ENCODE measurements at regions not wholly inside any gene's neighbourhood (a gene's known extent, or its start where the extent isn't known, plus 50 kb on each side); places are given as distances from the start of the nearest gene placed in this dataset.

DNA sequence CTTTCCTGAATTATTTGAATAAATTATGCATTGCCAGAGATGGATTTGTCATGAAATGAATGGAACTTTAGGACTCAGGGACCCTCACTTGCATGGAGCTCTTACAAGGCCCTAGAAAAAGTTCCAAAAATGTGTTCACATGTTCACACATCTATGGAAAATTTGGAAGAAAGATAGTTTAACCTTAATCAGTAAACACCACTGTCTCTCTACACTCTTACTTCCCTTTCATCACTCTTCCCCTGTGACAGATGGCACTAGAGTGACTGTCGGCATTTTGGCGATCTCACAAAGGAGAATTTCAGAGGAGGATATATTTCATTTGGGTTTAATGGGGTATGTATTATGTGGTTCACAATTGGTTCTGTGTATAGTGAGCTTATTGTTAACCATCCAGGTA lies 600.8 kb downstream of the IGSF11 start:
- H3K36me3 Mint-ChIP-seq (ENCODE audit: low read depth): no peaks in the 10 kb centered on the region

DNA sequence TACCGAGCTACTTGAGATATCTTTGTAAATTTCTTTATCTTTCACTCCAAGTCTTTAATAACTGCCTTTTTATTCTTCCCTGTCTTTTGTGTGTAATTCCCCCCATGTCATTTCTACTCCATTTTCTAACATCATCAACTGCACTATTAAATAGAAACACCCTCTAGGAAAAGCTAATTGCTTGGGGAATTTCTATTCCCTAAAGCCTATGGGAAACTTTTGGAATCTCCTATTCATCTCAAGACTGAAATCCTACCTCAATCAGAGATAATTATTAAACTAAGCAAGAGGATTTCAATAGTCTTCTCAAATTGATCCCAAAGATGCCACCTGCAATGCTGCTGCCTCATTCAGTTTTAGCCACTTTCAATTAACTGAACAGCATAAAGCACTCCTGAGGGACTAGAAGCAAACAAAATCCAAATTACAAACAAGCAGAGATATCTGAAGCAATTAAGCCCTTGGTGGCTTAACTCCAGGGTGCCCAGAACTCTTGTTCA lies 598.7 kb downstream of the IGSF11 start:
- intact Hi-C loops (cut with micrococcal nuclease): no loop called here
- Mint-ChIP-seq H3K27ac (no peak overlapping the region), H3K4me1 (ENCODE audit: low read depth) (no peaks in the 10 kb centered on the region), H3K36me3 (ENCODE audit: low read depth) (no peaks in the 10 kb centered on the region), H3K27me3 (no peaks in the 10 kb centered on the region), H3K9me3 (peaks cover 16% of the 10 kb centered on the region), H3K4me3 (no peak overlapping the region)

More for the DNA sequence above, 600.8 kb downstream of the IGSF11 start:
- Mint-ChIP-seq H3K9me3 (peaks cover 12% of the 10 kb centered on the region), H3K4me1 (ENCODE audit: low read depth) (no peaks in the 10 kb centered on the region), H3K27ac (no peak overlapping the region), H3K27me3 (no peaks in the 10 kb centered on the region), H3K4me3 (no peak overlapping the region)
- intact Hi-C loops (cut with micrococcal nuclease): no loop called here

DNA sequence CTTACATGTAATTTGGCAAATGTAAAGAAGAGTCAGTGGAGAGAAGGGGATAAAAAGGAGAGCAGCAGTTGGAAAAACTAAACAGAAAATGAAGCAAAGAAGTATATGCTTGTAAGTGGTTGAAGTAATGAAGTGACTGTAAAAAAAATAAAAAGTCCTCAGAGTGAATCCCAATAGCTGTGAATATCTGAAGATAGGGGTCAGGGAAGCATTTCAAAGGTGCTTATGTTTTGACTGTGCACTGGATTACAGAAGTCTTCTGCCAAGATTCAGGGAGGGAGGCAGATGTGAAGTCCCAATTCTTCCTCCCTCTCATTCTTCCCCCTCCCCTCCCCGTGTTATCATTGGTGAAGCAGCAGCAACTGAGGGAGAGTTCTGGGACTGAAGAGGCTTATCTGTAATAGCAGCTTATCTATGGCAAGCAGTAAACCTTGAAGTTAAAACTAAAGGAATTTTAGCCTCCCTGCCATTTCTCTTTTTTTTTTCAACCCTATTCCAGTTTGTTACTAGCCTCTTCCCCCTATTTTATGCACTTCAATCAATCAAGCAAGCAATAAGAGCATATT lies 597.9 kb downstream of the IGSF11 start:
- Mint-ChIP-seq H3K4me1 (ENCODE audit: low read depth) (no peaks in the 10 kb centered on the region), H3K36me3 (ENCODE audit: low read depth) (no peaks in the 10 kb centered on the region), H3K9me3 (peaks cover 16% of the 10 kb centered on the region), H3K27me3 (no peaks in the 10 kb centered on the region), H3K4me3 (no peak overlapping the region), H3K27ac (no peak overlapping the region)
- intact Hi-C loops (cut with micrococcal nuclease): no loop called here

DNA sequence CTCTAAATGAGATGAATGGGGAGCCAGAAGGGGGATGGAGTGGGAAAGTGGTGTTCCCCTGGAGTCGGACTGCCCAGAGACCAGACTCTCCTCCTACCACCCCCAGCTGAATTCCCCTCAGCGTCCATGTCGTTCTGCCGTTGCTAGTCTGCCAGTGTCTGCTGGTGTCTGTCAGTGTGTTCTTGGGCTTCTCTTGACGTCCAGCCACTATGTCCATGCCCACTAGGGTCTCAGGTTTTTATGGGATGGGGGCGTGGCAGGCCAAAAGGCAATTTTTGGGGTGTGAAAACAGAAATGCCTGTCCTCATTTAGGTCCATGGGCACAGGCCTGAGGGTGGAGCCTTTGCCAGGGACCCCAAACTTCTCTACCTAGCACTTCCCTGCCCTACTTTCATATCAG lies 589.6 kb downstream of the IGSF11 start:
- Mint-ChIP-seq H3K27ac (no peak overlapping the region), H3K9me3 (peaks cover 23% of the 10 kb centered on the region), H3K4me3 (no peak overlapping the region), H3K4me1 (ENCODE audit: low read depth) (no peaks in the 10 kb centered on the region), H3K36me3 (ENCODE audit: low read depth) (no peaks in the 10 kb centered on the region), H3K27me3 (no peaks in the 10 kb centered on the region)
- intact Hi-C loops (cut with micrococcal nuclease): no loop called here

DNA sequence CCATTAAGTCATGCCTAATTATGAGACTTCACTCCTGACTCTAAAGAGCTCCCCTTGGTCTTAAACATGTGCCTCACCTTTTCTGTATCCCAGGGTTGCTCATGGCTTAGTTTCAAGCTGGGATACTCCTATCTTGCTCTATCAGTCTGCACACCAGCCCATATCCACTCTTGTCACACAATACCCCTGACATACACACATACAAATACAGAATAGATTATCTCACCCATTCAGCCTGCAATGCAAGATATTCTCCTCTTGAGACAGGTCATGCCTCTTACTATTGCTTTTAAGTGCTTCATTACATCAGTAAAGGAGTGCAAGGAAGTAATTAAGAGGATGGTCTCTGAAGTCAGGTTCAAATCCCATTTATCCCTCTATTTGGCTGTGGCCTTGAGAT lies 587.3 kb downstream of the IGSF11 start:
- no peaks in the 10 kb centered on the region for H3K27me3 Mint-ChIP-seq
- H3K4me3 Mint-ChIP-seq: no peak overlapping the region
- intact Hi-C loops (cut with micrococcal nuclease): no loop called here
- no peak overlapping the region for H3K27ac Mint-ChIP-seq
- H3K36me3 Mint-ChIP-seq (ENCODE audit: low read depth): no peaks in the 10 kb centered on the region
- no peaks in the 10 kb centered on the region for H3K4me1 Mint-ChIP-seq (ENCODE audit: low read depth)
- H3K9me3 Mint-ChIP-seq: peaks cover 46% of the 10 kb centered on the region

DNA sequence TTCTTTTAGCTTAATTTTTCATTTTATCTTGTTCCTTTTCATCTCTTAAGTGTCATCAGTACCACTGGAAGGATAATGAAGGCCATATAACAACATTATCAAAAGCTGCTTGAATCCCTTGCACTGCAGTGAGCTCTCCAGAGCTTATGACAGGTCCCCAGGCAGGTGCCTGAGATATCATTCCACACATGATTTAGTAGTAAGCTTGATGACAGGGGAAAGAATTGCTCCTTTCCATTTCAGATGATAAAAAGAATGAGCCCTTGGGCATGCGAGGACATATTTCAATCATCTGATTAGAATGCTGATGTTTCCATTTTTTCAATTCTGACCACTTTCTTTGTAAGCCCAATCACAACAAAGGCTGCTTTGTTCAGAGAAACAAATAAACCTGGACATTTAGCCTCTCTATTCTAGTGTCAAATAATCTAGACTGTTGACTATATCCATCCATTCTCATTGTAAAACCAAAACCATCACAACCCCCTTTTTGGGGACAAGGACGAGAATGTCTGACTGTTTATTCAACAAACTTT lies 567.8 kb downstream of the IGSF11 start:
- no peak overlapping the region for H3K4me3 Mint-ChIP-seq
- no peaks in the 10 kb centered on the region for H3K4me1 Mint-ChIP-seq (ENCODE audit: low read depth)
- no peak overlapping the region for H3K27ac Mint-ChIP-seq
- H3K27me3 Mint-ChIP-seq: no peaks in the 10 kb centered on the region
- peaks cover 24% of the 10 kb centered on the region for H3K9me3 Mint-ChIP-seq
- H3K36me3 Mint-ChIP-seq (ENCODE audit: low read depth): no peaks in the 10 kb centered on the region
- intact Hi-C loops (cut with micrococcal nuclease): no loop called here

DNA sequence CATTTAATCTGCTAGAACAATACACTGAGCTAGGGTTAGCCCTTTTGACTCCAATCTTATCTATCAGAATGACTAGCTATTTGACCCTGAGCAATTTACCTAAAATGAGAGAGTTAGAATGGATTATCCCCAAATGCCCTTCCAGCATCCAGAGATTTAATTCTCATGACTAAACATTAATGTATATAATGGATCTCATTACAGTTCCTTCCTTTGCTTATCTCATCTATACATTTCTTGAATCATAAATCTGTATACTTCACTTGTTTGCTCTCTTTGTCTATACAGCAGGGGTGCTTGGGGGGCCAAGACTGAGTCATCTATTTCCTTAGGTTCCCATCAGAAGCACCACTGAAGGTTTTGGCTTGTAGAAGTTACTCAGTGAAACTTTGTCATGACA lies 565.8 kb downstream of the IGSF11 start:
- Mint-ChIP-seq H3K9me3 (peaks cover 42% of the 10 kb centered on the region), H3K27ac (no peak overlapping the region), H3K4me3 (no peak overlapping the region), H3K36me3 (ENCODE audit: low read depth) (no peaks in the 10 kb centered on the region), H3K27me3 (no peaks in the 10 kb centered on the region), H3K4me1 (ENCODE audit: low read depth) (no peaks in the 10 kb centered on the region)
- intact Hi-C loops (cut with micrococcal nuclease): no loop called here

DNA sequence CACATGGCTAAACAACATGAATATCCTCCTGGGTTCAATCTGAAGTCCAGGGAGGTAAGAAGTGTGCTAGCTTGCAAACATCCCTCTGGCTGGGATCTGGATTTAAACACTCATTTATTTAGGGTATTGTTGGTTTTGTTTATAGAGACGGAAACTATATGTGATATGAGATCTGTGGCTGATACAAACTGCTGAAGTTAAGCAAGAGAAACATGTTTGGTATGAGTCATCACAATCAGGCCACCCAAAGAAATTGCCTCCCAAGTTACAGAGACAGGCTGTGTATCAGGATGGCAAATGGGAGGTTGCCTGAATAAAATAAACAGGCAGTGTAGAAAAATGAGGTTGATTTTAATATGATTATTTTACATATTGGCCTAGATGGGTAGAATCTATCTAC lies 562.1 kb downstream of the IGSF11 start:
- Mint-ChIP-seq H3K4me3 (no peak overlapping the region), H3K27ac (no peak overlapping the region), H3K36me3 (ENCODE audit: low read depth) (no peaks in the 10 kb centered on the region), H3K4me1 (ENCODE audit: low read depth) (no peaks in the 10 kb centered on the region), H3K9me3 (peaks cover 41% of the 10 kb centered on the region), H3K27me3 (no peaks in the 10 kb centered on the region)
- intact Hi-C loops (cut with micrococcal nuclease): no loop called here

DNA sequence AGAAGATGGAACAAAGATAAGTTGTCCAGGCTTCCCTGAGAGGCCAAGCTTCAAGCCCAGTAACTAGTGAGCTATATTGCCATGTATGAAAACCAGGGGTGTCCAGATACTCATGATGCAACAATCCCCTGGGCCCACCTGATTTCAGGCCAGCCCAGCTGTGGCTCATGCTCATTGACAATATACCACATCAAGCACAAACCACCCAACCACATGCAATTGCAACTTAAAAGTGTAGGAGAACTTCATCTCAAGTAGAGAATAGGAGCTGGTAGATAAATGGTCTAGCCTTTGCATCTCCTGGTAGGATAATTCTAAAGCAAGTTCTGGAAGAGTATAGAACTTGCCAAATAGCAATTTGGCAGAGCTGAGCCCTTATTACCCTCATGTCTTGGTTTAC lies 561.3 kb downstream of the IGSF11 start:
- intact Hi-C loops (cut with micrococcal nuclease): no loop called here
- H3K27me3 Mint-ChIP-seq: no peaks in the 10 kb centered on the region
- no peak overlapping the region for H3K27ac Mint-ChIP-seq
- H3K9me3 Mint-ChIP-seq: peaks cover 34% of the 10 kb centered on the region
- H3K4me3 Mint-ChIP-seq: no peak overlapping the region
- no peaks in the 10 kb centered on the region for H3K36me3 Mint-ChIP-seq (ENCODE audit: low read depth)
- H3K4me1 Mint-ChIP-seq (ENCODE audit: low read depth): no peaks in the 10 kb centered on the region

DNA sequence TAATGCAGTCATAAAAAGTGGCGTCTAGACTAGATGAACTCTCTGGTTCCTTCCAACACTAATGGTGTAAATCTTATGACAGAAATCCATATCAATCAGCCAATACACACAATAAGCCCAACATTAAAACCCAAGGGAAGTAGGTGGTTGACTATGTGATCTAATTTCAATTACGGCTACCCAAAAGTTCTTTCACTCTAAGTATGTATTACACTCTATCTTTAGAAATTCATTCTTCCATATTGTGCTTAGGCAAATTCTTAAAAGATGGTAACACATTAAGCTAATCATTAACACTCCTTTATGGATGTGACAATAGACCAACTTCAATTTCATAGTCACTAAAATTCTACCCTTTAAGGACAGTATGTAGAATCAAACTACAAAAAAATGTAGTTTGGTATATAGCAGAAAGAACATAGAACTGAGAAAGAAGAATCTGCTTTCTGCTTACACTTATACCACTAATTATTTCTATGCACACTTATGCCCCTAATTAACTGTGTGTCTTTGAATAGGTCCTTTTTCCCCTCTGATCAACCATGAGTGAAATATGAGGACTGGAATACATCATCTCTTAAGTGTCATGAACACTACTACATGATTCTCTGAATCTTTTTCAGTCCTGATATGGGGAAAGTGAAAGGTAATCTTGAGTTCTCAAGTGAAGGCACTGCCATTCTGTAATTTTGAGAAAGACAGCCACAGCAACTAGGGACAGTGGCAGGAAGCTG lies 557.6 kb downstream of the IGSF11 start:
- Mint-ChIP-seq H3K27ac (no peak overlapping the region), H3K4me1 (ENCODE audit: low read depth) (no peaks in the 10 kb centered on the region), H3K9me3 (peaks cover 22% of the 10 kb centered on the region), H3K4me3 (no peak overlapping the region), H3K36me3 (ENCODE audit: low read depth) (no peaks in the 10 kb centered on the region), H3K27me3 (no peaks in the 10 kb centered on the region)
- intact Hi-C loops (cut with micrococcal nuclease): no loop called here

DNA sequence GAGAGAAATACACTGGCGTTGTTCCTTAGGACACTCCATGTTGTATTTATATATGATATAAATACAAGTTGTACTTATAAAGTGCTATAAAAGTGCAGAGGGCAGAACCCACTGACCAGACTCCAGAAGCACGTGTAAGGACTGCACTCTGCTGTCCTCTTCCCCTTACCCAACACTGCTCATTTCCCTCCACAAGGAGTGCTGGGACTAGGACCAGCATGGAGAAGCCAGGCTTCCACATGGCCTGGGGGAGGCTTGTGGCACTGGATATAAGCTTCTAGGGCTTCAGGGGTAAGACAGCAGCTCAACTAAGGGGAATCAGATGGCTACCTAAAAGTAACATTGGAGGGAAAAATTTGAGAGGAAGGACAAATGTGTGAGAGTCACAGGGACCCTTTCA lies 556.9 kb downstream of the IGSF11 start:
- Mint-ChIP-seq H3K4me3 (no peak overlapping the region), H3K36me3 (ENCODE audit: low read depth) (no peaks in the 10 kb centered on the region), H3K27ac (no peak overlapping the region), H3K9me3 (peaks cover 15% of the 10 kb centered on the region), H3K4me1 (ENCODE audit: low read depth) (no peaks in the 10 kb centered on the region), H3K27me3 (no peaks in the 10 kb centered on the region)
- intact Hi-C loops (cut with micrococcal nuclease): no loop called here

DNA sequence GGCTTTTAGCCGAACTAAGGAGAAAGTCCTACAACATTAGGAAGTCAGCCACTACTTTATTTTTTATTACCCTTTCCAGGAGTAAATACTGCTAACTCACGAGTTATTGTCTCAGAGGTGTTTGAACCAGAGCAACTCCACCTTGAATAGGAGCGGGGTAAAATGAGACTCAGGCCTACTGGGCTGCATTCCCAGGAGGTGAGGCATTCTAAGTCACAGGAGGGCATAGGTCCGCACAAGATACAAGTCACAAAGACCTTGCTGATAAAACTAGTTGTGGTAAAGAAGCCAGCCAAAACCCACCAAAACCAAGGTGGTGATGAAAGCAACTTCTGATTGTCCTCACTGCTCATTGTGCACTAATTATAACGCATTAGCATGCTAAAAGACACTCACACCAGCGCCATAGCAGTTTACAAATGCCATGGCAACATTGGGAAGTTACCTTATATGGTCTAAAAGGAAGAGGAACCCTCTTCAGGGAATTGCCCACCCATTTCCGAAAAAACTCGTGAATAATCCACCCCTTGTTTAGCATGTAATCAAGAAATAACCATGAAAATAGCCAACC lies 555.9 kb downstream of the IGSF11 start:
- Mint-ChIP-seq H3K27me3 (no peaks in the 10 kb centered on the region), H3K27ac (no peak overlapping the region), H3K9me3 (peaks cover 6% of the 10 kb centered on the region), H3K4me3 (no peak overlapping the region), H3K36me3 (ENCODE audit: low read depth) (no peaks in the 10 kb centered on the region), H3K4me1 (ENCODE audit: low read depth) (no peaks in the 10 kb centered on the region)
- intact Hi-C loops (cut with micrococcal nuclease): no loop called here

DNA sequence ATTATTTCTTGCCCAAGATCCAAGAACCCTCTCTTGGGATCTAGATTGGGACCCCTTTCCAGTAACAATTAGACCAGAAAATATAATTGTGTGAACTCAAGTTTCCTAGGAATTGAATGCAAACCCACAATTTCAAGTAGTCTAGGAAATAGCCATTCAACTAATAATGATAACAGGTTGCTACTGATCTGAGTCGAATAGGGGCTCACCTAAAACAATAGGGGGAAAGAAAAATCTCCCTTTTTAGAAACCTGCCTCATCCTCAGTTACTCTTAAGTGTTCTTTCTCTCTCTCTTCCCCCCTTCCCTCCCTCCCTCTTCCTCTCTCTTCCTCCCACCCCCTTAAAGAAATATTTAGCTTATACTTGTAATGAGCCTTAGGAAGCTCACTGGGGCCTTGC lies 555.3 kb downstream of the IGSF11 start:
- Mint-ChIP-seq H3K27ac (no peak overlapping the region), H3K4me1 (ENCODE audit: low read depth) (no peaks in the 10 kb centered on the region), H3K27me3 (no peaks in the 10 kb centered on the region), H3K36me3 (ENCODE audit: low read depth) (no peaks in the 10 kb centered on the region), H3K9me3 (no peaks in the 10 kb centered on the region), H3K4me3 (no peak overlapping the region)
- intact Hi-C loops (cut with micrococcal nuclease): no loop called here

DNA sequence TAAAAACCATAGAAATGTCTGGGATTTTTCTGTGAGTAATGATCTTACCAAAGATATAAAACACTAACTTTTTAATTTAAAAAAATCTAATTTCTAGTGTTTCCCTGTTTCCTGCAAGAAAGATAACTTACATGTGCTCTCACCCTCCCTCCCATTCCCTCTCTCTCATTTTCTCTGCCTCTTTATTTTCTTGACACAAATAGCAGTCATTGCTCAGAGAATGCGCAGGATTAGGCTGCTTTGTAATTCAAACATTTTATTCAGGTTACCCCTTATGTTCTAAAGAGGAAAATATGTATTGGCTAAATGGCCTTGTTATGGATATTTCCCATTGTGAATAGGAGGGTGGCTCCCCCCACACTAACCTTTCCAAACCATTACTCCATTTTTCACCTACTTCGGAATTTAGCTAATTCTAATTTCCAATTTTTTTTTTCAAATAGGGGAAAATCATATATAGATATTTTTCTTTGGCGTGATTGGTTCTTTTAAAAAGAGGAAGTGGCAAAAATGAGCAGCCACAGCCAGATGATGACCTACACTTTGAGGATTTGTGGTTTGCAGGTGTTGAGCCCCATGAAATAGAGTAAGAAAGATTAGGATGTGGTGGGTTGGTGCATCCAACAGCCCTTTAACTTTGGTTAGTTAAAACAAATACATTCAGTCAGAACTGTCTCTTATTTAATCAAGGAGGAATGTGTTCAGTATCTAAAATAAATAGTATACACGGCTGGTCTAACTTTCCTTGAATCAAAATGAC lies 554.4 kb downstream of the IGSF11 start:
- H3K9me3 Mint-ChIP-seq: no peaks in the 10 kb centered on the region
- no peak overlapping the region for H3K27ac Mint-ChIP-seq
- no peak overlapping the region for H3K4me3 Mint-ChIP-seq
- H3K27me3 Mint-ChIP-seq: no peaks in the 10 kb centered on the region
- no peaks in the 10 kb centered on the region for H3K36me3 Mint-ChIP-seq (ENCODE audit: low read depth)
- no peaks in the 10 kb centered on the region for H3K4me1 Mint-ChIP-seq (ENCODE audit: low read depth)
- intact Hi-C loops (cut with micrococcal nuclease): no loop called here
